Neural progenitor cell (in vitro differentiated cells): ENCODE measurements at regions not wholly inside any gene's neighbourhood (a gene's known extent, or its start where the extent isn't known, plus 50 kb on each side); places are given as distances from the start of the nearest gene placed in this dataset.
"Not testable (repeated sequence)": the region's sequence is repeated elsewhere in the genome, so short reads cannot be mapped to it uniquely, and the experiment has no call there.

Experiments used
- DNase-seq: peaks from one replicate; pipeline ENCODE4 v3.0.0-alpha.2; 2016; ENCODE audit warnings: low spot score
- H2AFZ ChIP-seq: fragments of 200-600 bp; sonication (generic); replicated peaks from 2 replicates; pipeline ENCODE4 v1.6.1; 2016; ENCODE audit warnings: antibody characterized with exemption
- H3F3A ChIP-seq: fragments of 200-600 bp; sonication (generic); 2 replicates; pipeline ENCODE4 v1.6.1; 2016; ENCODE audit warnings: antibody characterized with exemption, low read depth
- H3K27ac ChIP-seq: fragments of 200-600 bp; sonication (generic); 2 replicates; pipeline ENCODE4 v1.5.1; 2016; ENCODE audit warnings: mild to moderate bottlenecking
- H3K27me3 ChIP-seq: fragments of 200-600 bp; sonication (generic); 2 replicates; pipeline ENCODE4 v1.6.1; 2016; ENCODE audit warnings: mild to moderate bottlenecking, moderate library complexity
- H3K36me3 ChIP-seq: fragments of 200-600 bp; sonication (generic); 2 replicates; pipeline ENCODE4 v1.5.1; 2016
- H3K4me1 ChIP-seq: fragments of 200-600 bp; sonication (generic); 2 replicates; pipeline ENCODE4 v1.6.1; 2016; ENCODE audit warnings: mixed run types
- H3K4me2 ChIP-seq: fragments of 200-600 bp; sonication (generic); 2 replicates; pipeline ENCODE4 v1.6.1; 2016
- H3K4me3 ChIP-seq: fragments of 200-600 bp; sonication (generic); 2 replicates; pipeline ENCODE4 v1.5.1; 2016
- H3K79me2 ChIP-seq: fragments of 200-600 bp; sonication (generic); 2 replicates; pipeline ENCODE4 v1.6.1; 2016; ENCODE audit warnings: low read depth
- H3K9ac ChIP-seq: fragments of 200-600 bp; sonication (generic); 2 replicates; pipeline ENCODE4 v1.6.1; 2016
- H3K9me3 ChIP-seq: fragments of 200-600 bp; sonication (generic); 2 replicates; pipeline ENCODE4 v1.5.1; 2016; ENCODE audit warnings: low read depth
- H4K20me1 ChIP-seq: fragments of 200-600 bp; sonication (generic); 2 replicates; pipeline ENCODE4 v1.6.1; 2016; ENCODE audit warnings: low read depth
- H3K27ac Mint-ChIP-seq: 3 replicates; pipeline ENCODE4 v1.8.0; 2021; ENCODE audit warnings: mixed read lengths
- H3K27me3 Mint-ChIP-seq: 2 replicates; pipeline ENCODE4 v1.8.0; 2022; ENCODE audit warnings: low read depth, mild to moderate bottlenecking, inconsistent platforms, moderate library complexity, mixed read lengths; ENCODE audit not compliant: insufficient read depth
- H3K36me3 Mint-ChIP-seq: 3 replicates; pipeline ENCODE4 v1.8.0; 2021; ENCODE audit warnings: mixed read lengths
- H3K4me1 Mint-ChIP-seq: 3 replicates; pipeline ENCODE4 v1.8.0; 2021; ENCODE audit warnings: mixed read lengths
- H3K4me3 Mint-ChIP-seq: 3 replicates; pipeline ENCODE4 v1.8.0; 2021; ENCODE audit warnings: mild to moderate bottlenecking, moderate library complexity, mixed read lengths
- H3K9me3 Mint-ChIP-seq: 3 replicates; pipeline ENCODE4 v1.8.0; 2020; ENCODE audit warnings: mixed read lengths
- CTCF ChIP-seq: fragments of 200-600 bp; sonication (generic); IDR thresholded peaks from 2 replicates; pipeline ENCODE4 v1.5.1; 2017; ENCODE audit warnings: antibody characterized with exemption, mild to moderate bottlenecking
- EZH2 ChIP-seq: fragments of 200-600 bp; sonication (generic); IDR thresholded peaks from 2 replicates; pipeline ENCODE4 v1.6.1; 2017; ENCODE audit warnings: antibody characterized with exemption, mild to moderate bottlenecking, moderate library complexity
- EZH2phosphoT487 ChIP-seq: fragments of 200-600 bp; sonication (generic); IDR thresholded peaks from 2 replicates; pipeline ENCODE4 v1.6.1; 2017; ENCODE audit warnings: antibody characterized with exemption

- no peak overlapping the region for H3K4me3 ChIP-seq
- Mint-ChIP-seq H3K9me3 (peaks cover 3% of the 10 kb centered on the region), H3K36me3 (no peaks in the 10 kb centered on the region), H3K4me1 (peaks cover 5% of the 10 kb centered on the region), H3K4me3 (no peak overlapping the region), H3K27me3 (peaks cover 4% of the 10 kb centered on the region), H3K27ac (no peak overlapping the region)
- no peak overlapping the region for H2AFZ ChIP-seq
- no peaks in the 10 kb centered on the region for H3K9me3 ChIP-seq
- TF ChIP-seq CTCF = no peak
- no peak for TF ChIP-seq EZH2phosphoT487
- TF ChIP-seq EZH2 = no peak
- DNase-seq = no peak
- no peaks in the 10 kb centered on the region for H3K79me2 ChIP-seq
- no peaks in the 10 kb centered on the region for H3K36me3 ChIP-seq
- H3K4me2 ChIP-seq = no peak overlapping the region
- no peaks in the 10 kb centered on the region for H4K20me1 ChIP-seq
- H3K27me3 ChIP-seq = no peaks in the 10 kb centered on the region
- H3K4me1 ChIP-seq = no peaks in the 10 kb centered on the region
- H3K9ac ChIP-seq = no peak overlapping the region
- H3K27ac ChIP-seq = no peak overlapping the region
- H3F3A ChIP-seq = no peaks in the 10 kb centered on the region
These were observed 126.3 kb upstream of the NPY start for GRCh38 chr7:24157666-24158065.

DNA sequence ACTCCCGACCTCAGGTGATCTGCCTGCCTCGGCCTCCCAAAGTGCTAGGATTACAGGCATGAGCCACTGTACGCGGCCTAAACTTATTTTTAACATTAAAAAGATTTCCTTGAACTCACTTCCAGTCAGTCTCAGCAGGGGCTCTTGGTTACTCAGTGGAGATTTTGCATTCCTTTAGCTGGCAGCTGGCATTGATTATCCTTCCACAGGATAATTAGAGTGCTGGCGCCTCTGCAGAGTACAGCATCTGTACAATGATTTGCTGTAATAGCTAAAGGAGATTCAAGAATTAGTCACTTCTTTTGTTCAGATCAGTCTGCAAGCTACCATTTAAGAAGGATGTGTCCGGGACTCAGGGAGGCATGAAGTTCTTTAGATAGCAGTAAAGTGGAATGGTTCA lies 125.0 kb upstream of the NPY start:
- no peaks in the 10 kb centered on the region for H4K20me1 ChIP-seq
- no peak overlapping the region for H2AFZ ChIP-seq
- H3K27me3 ChIP-seq = no peaks in the 10 kb centered on the region
- Mint-ChIP-seq H3K4me1 (peaks cover 5% of the 10 kb centered on the region), H3K36me3 (no peaks in the 10 kb centered on the region), H3K27me3 (peaks cover 4% of the 10 kb centered on the region), H3K9me3 (peaks cover 10% of the 10 kb centered on the region), H3K27ac (no peak overlapping the region), H3K4me3 (no peak overlapping the region)
- TF ChIP-seq EZH2phosphoT487 = no peak
- TF ChIP-seq EZH2 = no peak
- TF ChIP-seq CTCF = no peak
- H3K27ac ChIP-seq = no peak overlapping the region
- H3K9me3 ChIP-seq = no peaks in the 10 kb centered on the region
- no peaks in the 10 kb centered on the region for H3K79me2 ChIP-seq
- H3K4me3 ChIP-seq = no peak overlapping the region
- DNase-seq = peak; percentile 25
- H3K36me3 ChIP-seq = no peaks in the 10 kb centered on the region
- no peaks in the 10 kb centered on the region for H3K4me1 ChIP-seq
- no peaks in the 10 kb centered on the region for H3F3A ChIP-seq
- H3K4me2 ChIP-seq = no peak overlapping the region
- no peak overlapping the region for H3K9ac ChIP-seq

DNA sequence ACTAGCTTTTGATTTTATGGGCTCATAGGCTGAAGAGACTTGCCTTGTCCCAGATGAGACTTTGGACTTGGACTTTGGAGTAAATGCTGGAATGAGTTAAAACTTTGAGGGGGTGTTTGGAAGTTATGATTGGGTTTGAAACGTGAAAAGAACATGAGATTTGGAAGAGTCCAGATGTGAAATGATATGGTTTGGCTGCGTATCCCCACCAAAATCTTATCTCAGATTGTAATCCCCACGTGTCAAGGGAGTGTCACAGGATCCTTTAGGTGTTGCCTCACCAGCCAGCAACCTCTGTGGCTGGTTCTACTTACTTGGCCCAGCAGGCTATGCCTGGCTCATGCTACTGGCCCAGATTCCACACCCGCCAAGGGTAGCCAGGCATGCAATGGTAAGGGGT lies 119.6 kb upstream of the NPY start:
- no peaks in the 10 kb centered on the region for H3K79me2 ChIP-seq
- no peak overlapping the region for H3K4me3 ChIP-seq
- H3K4me3 Mint-ChIP-seq = no peak overlapping the region
- no peak overlapping the region for H3K4me2 ChIP-seq
- H3K27me3 Mint-ChIP-seq = peaks cover 6% of the 10 kb centered on the region
- H3K36me3 Mint-ChIP-seq = peaks cover 2% of the 10 kb centered on the region
- H3K4me1 ChIP-seq = no peaks in the 10 kb centered on the region
- H3K4me1 Mint-ChIP-seq = no peaks in the 10 kb centered on the region
- no peak overlapping the region for H3K9ac ChIP-seq
- H3K27ac Mint-ChIP-seq = no peak overlapping the region
- peaks cover 27% of the 10 kb centered on the region for H3K9me3 Mint-ChIP-seq
- H3K9me3 ChIP-seq = no peaks in the 10 kb centered on the region
- H3F3A ChIP-seq = no peaks in the 10 kb centered on the region
- no peaks in the 10 kb centered on the region for H3K36me3 ChIP-seq
- H2AFZ ChIP-seq = no peak overlapping the region
- TF ChIP-seq EZH2phosphoT487 (no peak), EZH2 (no peak)
- no peaks in the 10 kb centered on the region for H3K27me3 ChIP-seq
- H3K27ac ChIP-seq = no peak overlapping the region
- H4K20me1 ChIP-seq = no peaks in the 10 kb centered on the region
- no peak for DNase-seq

DNA sequence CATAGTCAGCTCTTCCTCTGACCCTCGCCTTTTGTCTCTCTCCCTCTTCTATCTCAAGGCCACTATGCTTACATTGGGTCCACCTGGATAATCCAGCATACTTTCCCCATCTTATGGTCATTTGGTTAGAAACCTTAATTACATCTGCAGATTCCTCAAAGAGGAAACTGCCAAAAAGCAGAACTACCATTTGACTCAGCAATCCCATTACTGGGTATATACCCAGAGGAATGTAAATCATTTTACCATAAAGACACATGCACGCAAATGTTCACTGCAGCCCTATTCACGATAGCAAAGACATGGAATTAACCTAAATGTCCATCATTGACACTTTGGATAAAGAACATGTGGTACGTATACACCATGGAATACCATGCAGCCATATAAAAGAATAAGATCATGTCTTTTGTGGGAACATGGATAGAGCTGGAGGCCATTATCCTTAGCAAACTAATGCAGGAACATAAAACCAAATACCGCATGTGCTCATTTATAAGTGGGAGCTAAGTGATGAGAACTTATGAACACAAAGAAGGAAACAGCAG lies 114.8 kb upstream of the NPY start:
- no peak overlapping the region for H2AFZ ChIP-seq
- H3K27ac ChIP-seq = no peak overlapping the region
- H3K27me3 Mint-ChIP-seq = peaks cover 2% of the 10 kb centered on the region
- no peaks in the 10 kb centered on the region for H3K27me3 ChIP-seq
- H3K4me3 ChIP-seq = no peak overlapping the region
- DNase-seq = no peak
- H3K9ac ChIP-seq = no peak overlapping the region
- no peaks in the 10 kb centered on the region for H3K9me3 ChIP-seq
- H3K4me3 Mint-ChIP-seq = no peak overlapping the region
- no peak overlapping the region for H3K27ac Mint-ChIP-seq
- peaks cover 2% of the 10 kb centered on the region for H3K36me3 Mint-ChIP-seq
- no peaks in the 10 kb centered on the region for H4K20me1 ChIP-seq
- H3K4me1 Mint-ChIP-seq = no peaks in the 10 kb centered on the region
- H3K79me2 ChIP-seq = no peaks in the 10 kb centered on the region
- H3K9me3 Mint-ChIP-seq = peaks cover 16% of the 10 kb centered on the region
- no peaks in the 10 kb centered on the region for H3F3A ChIP-seq
- TF ChIP-seq EZH2phosphoT487 (no peak), EZH2 (no peak)
- H3K4me1 ChIP-seq = no peaks in the 10 kb centered on the region
- H3K36me3 ChIP-seq = no peaks in the 10 kb centered on the region
- H3K4me2 ChIP-seq = no peak overlapping the region

- not testable (repeated sequence) for H3K36me3 Mint-ChIP-seq, H3K4me3 Mint-ChIP-seq, H3K36me3 ChIP-seq
These were observed 112.0 kb upstream of the NPY start for GRCh38 chr7:24171951-24172350.

More at GRCh38 chr7:24171951-24172350, 112.0 kb upstream of the NPY start:
- not testable (repeated sequence) for H3K4me1 Mint-ChIP-seq, H3K27me3 Mint-ChIP-seq, H3K4me3 ChIP-seq, H3K9ac ChIP-seq, H3K79me2 ChIP-seq, H3K4me1 ChIP-seq, H3K9me3 ChIP-seq, H3K9me3 Mint-ChIP-seq, H3K27me3 ChIP-seq, H3K27ac ChIP-seq, H3F3A ChIP-seq, DNase-seq, H3K4me2 ChIP-seq, H3K27ac Mint-ChIP-seq, H4K20me1 ChIP-seq, H2AFZ ChIP-seq
